Activated T-cell treated with anti-CD3 and anti-CD28 coated beads, Interleukin-2, amount 50 U/mL, for 48 hours (primary cell): ENCODE measurements at regions not wholly inside any gene's neighbourhood (a gene's known extent, or its start where the extent isn't known, plus 50 kb on each side); places are given as distances from the start of the nearest gene placed in this dataset.

ENCODE experiments used
- DNase-seq, 2 experiments: peaks; one replicate each; pipeline ENCODE4 v3.0.0-alpha.2; 2020

GRCh38 chr13:44293374-44293773 lies 80.2 kb upstream of the SERP2 start:
- no peak for DNase-seq

- DNase-seq = no peak
Observed at GRCh38 chr13:44293908-44294735, 79.5 kb upstream of the SERP2 start.

- no peak for DNase-seq
Observed at GRCh38 chr13:44294876-44295275, 78.7 kb upstream of the SERP2 start.

GRCh38 chr13:44296856-44297255 lies 76.8 kb upstream of the SERP2 start:
- DNase-seq = no peak

- DNase-seq = no peak
Observed at GRCh38 chr13:44298314-44298713, 75.3 kb upstream of the SERP2 start.

- DNase-seq = no peak
Observed at GRCh38 chr13:44299152-44299943, 74.3 kb upstream of the SERP2 start.

GRCh38 chr13:44300895-44301638 lies 72.6 kb upstream of the SERP2 start:
- no peak for DNase-seq

GRCh38 chr13:44301639-44302015 lies 72.0 kb upstream of the SERP2 start:
- DNase-seq = no peak

GRCh38 chr13:44302233-44302632 lies 71.4 kb upstream of the SERP2 start:
- DNase-seq = no peak

- DNase-seq = no peak
Observed at GRCh38 chr13:44302940-44303575, 70.6 kb upstream of the SERP2 start.

- DNase-seq = no peak
Observed at GRCh38 chr13:44303681-44304432, 69.8 kb upstream of the SERP2 start.

- DNase-seq = no peak
Observed at GRCh38 chr13:44304433-44304725, 69.2 kb upstream of the SERP2 start.

- no peak for DNase-seq
Observed at GRCh38 chr13:44305286-44305685, 68.3 kb upstream of the SERP2 start.

- no peak for DNase-seq
Observed at GRCh38 chr13:44305917-44306370, 67.7 kb upstream of the SERP2 start.

- no peak for DNase-seq
Observed at GRCh38 chr13:44306371-44307192, 67.0 kb upstream of the SERP2 start.

GRCh38 chr13:44307255-44307654 lies 66.4 kb upstream of the SERP2 start:
- no peak for DNase-seq

- DNase-seq = no peak
Observed at GRCh38 chr13:44307844-44308243, 65.8 kb upstream of the SERP2 start.

GRCh38 chr13:44308352-44308751 lies 65.3 kb upstream of the SERP2 start:
- no peak for DNase-seq

- DNase-seq = no peak
Observed at GRCh38 chr13:44309794-44310757, 63.5 kb upstream of the SERP2 start.
